ENCODE measurements at regions not wholly inside any gene's neighbourhood (a gene's known extent, or its start where the extent isn't known, plus 50 kb on each side); places are given as distances from the start of the nearest gene placed in this dataset.
"Not testable (repeated sequence)": the region's sequence is repeated elsewhere in the genome, so short reads cannot be mapped to it uniquely, and the experiment has no call there.

- not testable (repeated sequence) for TF ChIP-seq CTCF (IDR thresholded peaks at IDR 0.05; ENCODE audit: low read depth, low read length); POLR2A (IDR thresholded peaks at IDR 0.05; ENCODE audit: extremely low read depth, insufficient read length); MAX (IDR thresholded peaks at IDR 0.05; ENCODE audit: low read depth, low read length); MYC (IDR thresholded peaks at IDR 0.05; ENCODE audit: low read depth, low read length)
Observed at GRCh38 chr16:29146808-29147643, 162.2 kb downstream of the LAT start.
